LoVo (cell line): ENCODE measurements at regions not wholly inside any gene's neighbourhood (a gene's known extent, or its start where the extent isn't known, plus 50 kb on each side); places are given as distances from the start of the nearest gene placed in this dataset.
A peak's percentile ranks its signal among the peaks of the same experiment; 100 is the strongest.

Source experiments
- DNase-seq: peaks from one replicate; pipeline ENCODE4 v3.0.0-alpha.2; 2016; ENCODE audit warnings: low spot score

GRCh38 chr12:93178154-93178878 is 199.4 kb upstream of the NUDT4 start:
- DNase-seq: no peak

GRCh38 chr12:93179792-93180191 is 197.9 kb upstream of the NUDT4 start:
- DNase-seq: no peak

GRCh38 chr12:93180566-93180965 is 197.2 kb upstream of the NUDT4 start:
- DNase-seq: no peak

DNA sequence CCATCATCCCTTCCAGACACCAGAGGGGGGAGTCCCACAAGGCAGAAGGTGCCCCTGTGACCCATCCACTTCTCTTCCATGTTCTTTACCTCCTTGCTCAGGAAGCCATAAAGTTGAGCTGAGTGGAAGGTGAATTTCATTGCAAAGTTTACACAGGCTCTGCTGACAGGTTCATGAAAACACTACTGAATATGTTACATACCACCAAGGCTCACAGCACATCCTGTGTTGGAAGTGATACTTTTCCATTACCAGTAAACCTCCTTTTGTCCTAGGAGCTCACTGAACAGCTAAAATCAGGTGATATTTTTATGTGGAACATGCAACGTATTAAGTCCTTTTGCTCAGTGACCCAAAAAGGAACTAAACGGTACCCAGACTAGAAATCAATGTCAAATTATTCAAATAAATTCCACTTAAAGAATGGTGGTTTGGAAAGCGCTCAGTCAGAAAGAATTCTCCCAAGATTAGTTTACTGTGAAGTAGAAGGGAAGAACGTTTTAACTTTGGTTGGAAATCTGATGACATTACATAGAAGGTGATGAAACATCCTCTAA is 196.2 kb upstream of the NUDT4 start:
- no peak for DNase-seq

DNA sequence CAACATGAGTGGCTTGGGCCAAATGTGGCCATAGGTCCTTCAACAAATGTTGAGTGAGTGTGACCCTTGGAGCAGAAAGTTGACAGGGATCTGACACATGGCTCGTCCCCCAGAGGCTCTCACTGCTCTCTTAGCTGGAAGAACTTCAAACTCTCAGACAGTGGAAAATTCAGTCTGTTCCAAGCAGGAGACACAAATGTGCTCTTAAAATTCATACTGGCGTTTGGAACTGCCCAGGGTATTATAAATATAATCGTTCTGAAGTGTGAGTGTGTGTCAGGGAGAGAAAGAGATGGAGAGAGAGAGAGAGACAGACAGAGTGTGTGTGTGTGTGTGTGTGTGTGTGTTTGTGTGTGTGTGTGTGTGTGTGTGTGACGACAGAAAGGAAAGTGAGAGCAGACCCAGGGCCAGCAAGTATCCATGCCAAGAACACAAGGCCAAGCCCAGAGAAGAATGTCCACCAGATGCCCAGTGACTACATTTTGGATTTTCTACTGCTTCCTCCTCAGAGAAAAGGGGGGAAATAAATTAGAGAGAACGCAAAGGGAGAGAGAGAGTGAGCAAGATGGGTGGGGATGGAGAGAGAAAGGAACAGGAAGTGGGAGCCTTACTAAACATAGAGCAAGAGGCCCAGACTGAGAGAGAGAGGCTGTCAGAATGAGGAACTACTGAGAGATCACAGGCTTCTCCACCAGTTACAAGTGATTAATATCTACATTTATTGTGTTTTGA is 193.6 kb upstream of the NUDT4 start:
- DNase-seq: no peak

- no peak for DNase-seq
These were observed 192.9 kb upstream of the NUDT4 start for GRCh38 chr12:93184672-93185368.

GRCh38 chr12:93185369-93185741 is 192.4 kb upstream of the NUDT4 start:
- no peak for DNase-seq

GRCh38 chr12:93186131-93186530 is 191.6 kb upstream of the NUDT4 start:
- no peak for DNase-seq

DNA sequence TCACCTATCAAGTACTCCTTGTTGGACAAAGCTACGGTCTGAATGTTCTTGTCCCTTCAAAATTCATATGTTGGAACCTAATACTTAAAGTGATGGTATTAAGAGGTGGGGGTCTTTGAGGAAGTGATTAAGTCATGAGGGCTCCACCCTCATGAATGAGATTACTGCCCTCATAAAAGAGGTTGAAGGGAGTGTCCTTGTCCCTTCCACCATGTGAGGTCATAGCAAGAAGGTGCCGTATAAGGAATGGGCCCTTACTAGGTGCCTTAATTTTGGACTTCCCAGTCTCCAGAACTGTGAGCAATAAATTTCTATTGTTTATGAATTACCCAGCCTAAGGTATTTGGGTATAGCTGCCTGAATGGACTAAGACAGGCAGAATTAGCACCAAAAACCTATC is 191.1 kb upstream of the NUDT4 start:
- no peak for DNase-seq

- no peak for DNase-seq
These were observed 186.3 kb upstream of the NUDT4 start for GRCh38 chr12:93191423-93191822.

DNA sequence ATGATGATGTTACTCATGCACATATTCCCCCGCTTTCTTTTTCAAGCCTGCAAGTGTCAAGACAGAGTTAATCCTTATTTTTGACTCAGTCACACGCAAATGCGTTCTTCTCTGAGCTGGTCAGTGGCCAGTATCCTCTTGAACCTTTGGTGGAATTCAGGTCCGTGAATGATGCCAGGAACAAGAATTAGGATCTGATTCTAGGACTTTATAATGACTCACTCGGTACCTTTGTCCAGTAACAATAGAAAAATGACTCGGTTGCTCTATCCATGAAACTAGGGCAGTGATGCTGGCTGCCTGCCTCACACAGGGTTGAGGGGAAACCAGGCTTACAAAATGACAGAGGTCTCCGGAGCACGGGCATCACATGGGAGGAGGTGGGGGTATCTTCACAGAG is 185.8 kb upstream of the NUDT4 start:
- DNase-seq: no peak

DNA sequence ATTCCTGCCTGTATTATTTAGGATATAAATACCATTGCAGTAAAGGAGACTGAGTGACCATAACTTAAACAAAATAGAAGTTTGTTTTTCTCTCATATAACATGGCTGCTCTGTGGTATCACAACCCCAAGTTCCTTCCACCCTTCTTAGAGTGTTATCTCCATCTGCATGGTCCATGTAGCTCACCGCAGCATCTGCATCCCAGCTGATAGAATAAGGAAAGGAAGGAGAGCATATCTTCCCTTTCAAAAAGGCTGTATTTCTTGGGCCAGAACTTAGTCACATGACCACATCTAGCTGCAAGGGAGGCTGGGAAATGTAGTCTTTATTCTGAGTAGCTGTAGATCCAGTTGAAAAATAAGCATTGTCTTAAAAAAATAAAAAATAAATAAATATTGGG is 184.8 kb upstream of the NUDT4 start:
- DNase-seq: no peak

- no peak for DNase-seq
These were observed 182.2 kb upstream of the NUDT4 start for GRCh38 chr12:93195511-93195910.

DNA sequence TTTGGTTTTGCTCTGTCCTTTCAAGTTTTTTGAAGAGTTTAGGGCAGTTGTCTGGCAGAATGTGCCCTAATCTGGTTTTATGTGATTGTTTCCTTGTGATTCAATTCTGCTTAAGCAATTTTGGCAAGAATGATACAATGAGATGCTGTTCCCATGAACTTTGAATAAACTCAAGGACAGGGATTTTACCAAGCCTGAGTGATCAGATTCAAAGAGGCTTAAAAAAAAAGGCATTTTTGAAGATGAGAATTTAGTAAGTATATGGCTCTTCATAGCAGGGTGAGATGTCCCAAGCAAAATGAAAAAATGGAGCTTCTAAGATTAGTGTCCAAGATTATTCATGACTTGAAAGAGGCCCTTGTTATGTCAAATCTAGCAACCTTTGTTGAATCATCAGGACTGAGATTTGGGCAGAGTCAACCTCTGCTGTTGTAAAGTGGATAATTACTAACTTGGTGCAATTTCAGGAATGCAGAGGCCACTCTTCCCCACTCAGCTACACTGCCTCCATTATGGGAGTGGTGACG is 180.6 kb upstream of the NUDT4 start:
- no peak for DNase-seq

DNA sequence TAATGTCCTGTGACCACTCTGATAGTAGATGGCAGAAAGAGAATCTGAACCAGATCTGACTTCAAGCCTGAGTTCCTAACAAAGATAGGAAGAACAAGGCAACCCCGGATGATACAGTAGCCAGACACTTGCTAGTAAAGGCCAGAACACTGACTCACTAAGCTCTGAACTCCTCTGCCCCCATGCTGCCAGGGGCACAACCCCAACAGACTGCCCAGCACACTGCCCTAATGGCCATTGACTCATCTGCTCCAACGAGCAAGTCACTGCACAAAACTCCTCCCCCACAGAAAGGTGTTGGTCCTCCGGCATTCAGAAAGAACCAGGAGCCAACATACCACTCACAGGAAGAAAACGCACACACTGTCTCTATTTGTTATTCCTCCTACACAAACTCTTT is 179.6 kb upstream of the NUDT4 start:
- peak; percentile 48 for DNase-seq

DNA sequence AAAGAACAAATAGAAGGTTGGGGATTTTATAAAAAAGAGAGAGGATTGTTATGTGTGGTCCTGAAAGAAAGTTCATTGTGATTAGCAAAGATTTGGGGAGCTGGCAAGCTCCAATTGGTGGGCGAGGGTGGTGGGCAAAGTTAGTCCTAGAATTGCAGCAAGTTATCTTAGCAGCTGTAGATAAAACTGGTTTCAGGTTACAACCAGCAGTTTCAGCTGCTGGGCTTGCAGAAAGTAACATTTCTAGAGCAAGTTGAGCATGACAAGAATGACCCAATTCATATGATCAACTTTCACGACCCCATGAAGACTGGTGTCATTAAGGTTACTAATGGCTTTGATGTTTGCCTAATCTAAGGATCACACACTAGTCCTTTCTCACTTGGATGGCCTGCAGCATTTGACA is 177.9 kb upstream of the NUDT4 start:
- no peak for DNase-seq

DNA sequence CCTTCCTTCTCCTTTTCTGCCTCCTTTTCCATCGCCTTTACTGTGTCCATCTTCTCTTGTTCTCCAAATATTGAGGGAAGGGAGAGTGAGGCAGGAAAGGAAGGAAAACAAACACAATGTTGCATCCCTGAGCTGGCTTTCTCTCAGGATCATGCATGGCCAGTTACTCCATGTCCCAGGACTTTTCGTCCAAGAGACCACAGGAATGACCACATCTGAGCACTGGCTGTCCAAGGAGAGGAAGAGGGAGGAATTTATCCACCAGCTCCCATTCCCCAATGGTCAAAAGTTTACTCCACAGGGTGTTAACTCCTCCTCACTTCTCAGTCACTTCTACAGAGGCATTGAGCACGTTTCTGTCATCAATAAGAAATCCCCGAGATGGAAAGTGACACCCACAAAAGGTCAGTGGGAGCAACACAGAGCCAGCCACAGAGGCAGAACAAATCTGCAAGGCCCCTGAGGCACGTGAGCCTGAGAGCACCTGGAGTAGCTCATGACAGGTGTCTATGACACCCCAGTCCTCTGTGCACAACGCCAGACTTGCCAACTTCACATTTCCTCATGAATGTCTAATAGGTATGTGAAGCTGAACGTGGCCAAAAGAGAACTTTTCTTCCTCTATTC is 177.3 kb upstream of the NUDT4 start:
- DNase-seq: no peak

DNA sequence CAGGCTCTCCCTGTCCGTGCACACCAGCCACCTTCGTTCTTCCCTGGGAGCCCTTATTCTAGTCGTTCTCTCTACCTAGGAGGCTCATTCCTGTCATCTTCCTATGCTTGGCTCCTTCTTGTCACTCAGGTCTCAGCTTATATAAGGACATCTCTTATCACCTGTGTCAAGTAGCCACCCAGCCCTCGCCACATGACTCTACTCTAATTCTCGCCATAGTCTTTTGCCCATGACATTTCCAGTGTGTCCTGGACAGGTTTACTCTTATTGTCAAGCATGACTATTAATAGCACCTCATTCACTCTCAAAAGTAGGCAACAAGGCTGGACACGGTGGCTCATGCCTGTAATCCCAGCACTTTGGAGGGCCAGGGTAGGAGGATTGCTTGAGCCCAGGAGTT is 175.7 kb upstream of the NUDT4 start:
- DNase-seq: no peak

- no peak for DNase-seq
These were observed 175.0 kb upstream of the NUDT4 start for GRCh38 chr12:93202688-93203087.

GRCh38 chr12:93203361-93203760 is 174.4 kb upstream of the NUDT4 start:
- no peak for DNase-seq

DNA sequence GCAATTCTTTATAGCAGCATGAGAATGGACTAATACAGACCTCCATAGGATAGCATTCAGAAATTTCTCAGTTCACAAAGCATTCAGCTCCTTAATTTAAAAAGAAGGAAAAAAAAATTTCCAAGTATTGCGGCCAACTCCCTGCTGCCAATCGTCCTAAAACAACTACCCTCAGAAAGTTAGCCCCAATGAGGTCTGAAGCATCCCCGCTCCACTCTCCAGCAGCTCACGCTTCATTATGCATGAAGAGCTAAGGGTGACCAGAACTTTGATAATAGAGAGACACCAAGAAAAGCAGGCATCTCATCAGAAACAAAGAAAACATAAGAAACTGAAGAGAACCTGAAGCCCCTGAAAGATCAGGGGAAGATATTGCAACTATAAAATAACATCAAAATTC is 172.8 kb upstream of the NUDT4 start:
- DNase-seq: no peak

DNA sequence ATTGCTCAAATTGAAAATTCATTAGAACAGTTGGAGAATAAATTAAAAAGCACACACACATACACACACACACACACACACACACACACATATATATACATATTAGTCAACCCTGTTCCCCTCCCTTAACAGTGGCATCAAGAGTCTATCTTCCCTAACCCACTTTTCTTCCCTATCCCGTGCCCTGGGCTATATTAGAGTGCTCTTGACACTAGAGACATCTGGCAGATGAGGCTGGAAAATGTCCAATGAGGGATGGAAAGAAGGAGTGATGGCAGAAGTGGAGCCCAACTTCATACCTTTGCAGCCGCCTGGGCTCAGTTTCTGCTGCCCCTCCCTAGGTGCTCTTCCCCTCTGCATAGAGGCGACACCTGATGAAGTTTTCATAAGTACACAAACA is 172.4 kb upstream of the NUDT4 start:
- no peak for DNase-seq
